Progenitor cell of endocrine pancreas (in vitro differentiated cells): ENCODE measurements at regions not wholly inside any gene's neighbourhood (a gene's known extent, or its start where the extent isn't known, plus 50 kb on each side); places are given as distances from the start of the nearest gene placed in this dataset.

Experiments
- DNase-seq: peaks from one replicate; pipeline ENCODE4 v3.0.0; 2021; ENCODE audit warnings: low spot score; ENCODE audit not compliant: unreplicated experiment
- H3K27ac Mint-ChIP-seq: 2 replicates; pipeline ENCODE4 v1.8.0; 2021; ENCODE audit warnings: mild to moderate bottlenecking, moderate library complexity, mixed read lengths
- H3K27me3 Mint-ChIP-seq: 2 replicates; pipeline ENCODE4 v1.8.0; 2021; ENCODE audit warnings: mixed read lengths
- H3K36me3 Mint-ChIP-seq: 2 replicates; pipeline ENCODE4 v1.8.0; 2022; ENCODE audit warnings: mixed read lengths; ENCODE audit not compliant: insufficient read depth
- H3K4me1 Mint-ChIP-seq: 2 replicates; pipeline ENCODE4 v1.8.0; 2021; ENCODE audit warnings: low read depth, mixed read lengths
- H3K4me3 Mint-ChIP-seq: 2 replicates; pipeline ENCODE4 v1.8.0; 2021; ENCODE audit warnings: low read depth, mild to moderate bottlenecking, moderate library complexity, mixed read lengths
- H3K9me3 Mint-ChIP-seq: 2 replicates; pipeline ENCODE4 v1.8.0; 2021; ENCODE audit warnings: low read depth, mixed read lengths
- TF ChIP-seq, protein P1 (sequence below): fragments of 200-600 bp; sonication (generic); IDR thresholded peaks from one replicate; pipeline ENCODE4 v1.5.0; 2021; ENCODE audit warnings: antibody characterized with exemption, mild to moderate bottlenecking; ENCODE audit not compliant: unreplicated experiment

DNA sequence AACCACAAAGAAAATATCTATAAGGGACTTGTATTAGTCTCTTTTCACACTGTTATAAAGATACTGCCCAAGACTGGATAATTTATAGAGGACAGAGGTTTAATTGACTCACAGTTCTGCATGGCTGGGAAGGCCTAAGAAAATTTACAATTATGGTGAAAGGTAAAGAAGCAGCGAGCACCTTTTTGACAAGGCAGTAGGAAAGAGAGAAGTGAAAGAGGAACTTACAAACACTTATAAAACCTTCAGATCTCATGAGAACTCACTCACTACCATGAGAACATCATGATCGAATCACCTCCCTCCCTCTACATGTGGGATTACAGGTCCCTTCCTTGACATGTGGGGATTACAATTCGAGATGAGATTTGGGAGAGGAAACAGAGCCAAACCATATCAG, 856.0 kb downstream of the TRAM1L1 start:
- Mint-ChIP-seq H3K36me3 (no peaks in the 10 kb centered on the region), H3K4me3 (no peak overlapping the region), H3K27me3 (no peaks in the 10 kb centered on the region), H3K9me3 (no peaks in the 10 kb centered on the region), H3K27ac (no peak overlapping the region), H3K4me1 (no peaks in the 10 kb centered on the region)
- TF ChIP-seq, protein P1, sequence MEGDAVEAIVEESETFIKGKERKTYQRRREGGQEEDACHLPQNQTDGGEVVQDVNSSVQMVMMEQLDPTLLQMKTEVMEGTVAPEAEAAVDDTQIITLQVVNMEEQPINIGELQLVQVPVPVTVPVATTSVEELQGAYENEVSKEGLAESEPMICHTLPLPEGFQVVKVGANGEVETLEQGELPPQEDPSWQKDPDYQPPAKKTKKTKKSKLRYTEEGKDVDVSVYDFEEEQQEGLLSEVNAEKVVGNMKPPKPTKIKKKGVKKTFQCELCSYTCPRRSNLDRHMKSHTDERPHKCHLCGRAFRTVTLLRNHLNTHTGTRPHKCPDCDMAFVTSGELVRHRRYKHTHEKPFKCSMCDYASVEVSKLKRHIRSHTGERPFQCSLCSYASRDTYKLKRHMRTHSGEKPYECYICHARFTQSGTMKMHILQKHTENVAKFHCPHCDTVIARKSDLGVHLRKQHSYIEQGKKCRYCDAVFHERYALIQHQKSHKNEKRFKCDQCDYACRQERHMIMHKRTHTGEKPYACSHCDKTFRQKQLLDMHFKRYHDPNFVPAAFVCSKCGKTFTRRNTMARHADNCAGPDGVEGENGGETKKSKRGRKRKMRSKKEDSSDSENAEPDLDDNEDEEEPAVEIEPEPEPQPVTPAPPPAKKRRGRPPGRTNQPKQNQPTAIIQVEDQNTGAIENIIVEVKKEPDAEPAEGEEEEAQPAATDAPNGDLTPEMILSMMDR = no peak
- DNase-seq = no peak

DNA sequence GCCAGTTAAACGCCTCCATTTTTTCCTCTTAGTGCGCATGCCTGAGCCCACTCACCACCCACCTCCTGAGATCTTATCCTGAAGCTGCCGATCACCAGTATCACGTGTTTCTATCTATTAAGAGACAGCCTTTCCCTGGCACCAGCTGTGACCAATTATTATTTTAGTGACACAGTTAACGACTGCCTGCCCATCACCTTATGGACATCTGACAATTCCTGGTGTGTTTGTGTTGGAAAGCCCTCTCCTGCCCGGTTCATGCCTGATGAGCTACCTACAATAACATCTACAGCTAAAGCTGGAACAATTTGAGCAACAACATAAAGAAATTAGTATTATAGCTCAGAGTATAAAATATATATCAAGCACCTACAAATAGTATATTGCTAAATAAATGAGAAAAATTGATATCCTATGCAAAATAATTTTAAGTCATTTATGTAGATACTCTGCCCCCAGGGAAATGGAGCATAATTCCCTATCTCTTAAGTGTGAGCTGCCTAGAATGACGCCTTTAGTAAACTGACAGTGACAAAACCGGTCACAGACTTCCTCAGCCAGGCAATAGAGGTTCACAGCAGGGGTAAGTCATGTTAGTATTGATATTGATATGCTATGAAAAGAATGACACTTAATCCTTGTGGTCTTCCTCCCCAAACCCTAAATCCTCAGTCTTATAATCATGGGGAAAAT, 862.2 kb downstream of the TRAM1L1 start:
- no peak for DNase-seq
- Mint-ChIP-seq H3K36me3 (no peaks in the 10 kb centered on the region), H3K27me3 (no peaks in the 10 kb centered on the region), H3K9me3 (no peaks in the 10 kb centered on the region), H3K4me1 (no peaks in the 10 kb centered on the region), H3K27ac (no peak overlapping the region), H3K4me3 (no peak overlapping the region)
- TF ChIP-seq, protein P1 = no peak

DNA sequence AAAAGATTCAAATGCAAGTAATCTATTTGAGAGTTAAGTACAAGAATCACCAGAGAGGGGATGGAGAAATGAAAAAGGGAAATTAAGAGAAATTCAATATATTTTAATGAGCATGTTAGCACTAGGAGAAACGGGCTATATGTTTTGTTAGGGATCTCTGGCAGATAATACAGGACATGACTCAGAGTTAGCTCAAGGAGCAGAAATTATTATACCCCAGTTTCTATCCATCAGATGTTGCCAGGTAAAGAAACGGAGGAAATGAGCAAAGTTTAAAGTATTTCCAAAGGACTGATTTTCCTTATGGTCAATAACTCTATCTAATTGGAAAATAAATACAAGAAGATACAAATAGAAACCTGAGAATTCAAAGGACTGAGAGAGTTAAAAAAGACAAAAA, 867.6 kb downstream of the TRAM1L1 start:
- no peak overlapping the region for H3K4me3 Mint-ChIP-seq
- DNase-seq = no peak
- no peaks in the 10 kb centered on the region for H3K4me1 Mint-ChIP-seq
- no peaks in the 10 kb centered on the region for H3K27me3 Mint-ChIP-seq
- H3K27ac Mint-ChIP-seq = no peak overlapping the region
- no peaks in the 10 kb centered on the region for H3K9me3 Mint-ChIP-seq
- TF ChIP-seq, protein P1 = no peak
- H3K36me3 Mint-ChIP-seq = no peaks in the 10 kb centered on the region

GRCh38 chr4:116215622-116216021, 869.8 kb downstream of the TRAM1L1 start:
- TF ChIP-seq, protein P1 = no peak
- Mint-ChIP-seq H3K4me1 (no peaks in the 10 kb centered on the region), H3K27ac (no peak overlapping the region), H3K9me3 (no peaks in the 10 kb centered on the region), H3K36me3 (no peaks in the 10 kb centered on the region), H3K27me3 (no peaks in the 10 kb centered on the region), H3K4me3 (no peak overlapping the region)
- no peak for DNase-seq

DNA sequence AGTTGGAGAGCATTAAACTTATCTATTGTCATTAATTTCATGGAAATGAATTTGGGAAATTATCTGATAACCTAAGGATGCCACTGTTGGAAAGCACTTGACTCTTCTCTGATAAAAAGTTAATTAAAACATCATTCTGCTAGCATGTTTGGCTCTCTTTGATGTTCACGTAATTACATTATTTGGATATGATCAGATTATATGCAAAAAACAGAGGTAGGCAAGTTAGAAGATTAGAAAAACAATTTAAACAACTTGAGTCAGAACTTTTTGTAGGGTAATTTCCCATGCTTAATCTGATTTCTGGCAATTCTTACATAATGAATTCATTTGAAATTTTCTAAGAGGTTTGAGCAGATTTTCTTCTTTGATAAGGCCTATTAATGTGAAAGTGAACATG, 882.9 kb downstream of the TRAM1L1 start:
- H3K4me1 Mint-ChIP-seq = no peaks in the 10 kb centered on the region
- H3K36me3 Mint-ChIP-seq = no peaks in the 10 kb centered on the region
- peaks cover 2% of the 10 kb centered on the region for H3K9me3 Mint-ChIP-seq
- no peaks in the 10 kb centered on the region for H3K27me3 Mint-ChIP-seq
- TF ChIP-seq, protein P1 = no peak
- DNase-seq = no peak
- no peak overlapping the region for H3K27ac Mint-ChIP-seq
- no peak overlapping the region for H3K4me3 Mint-ChIP-seq
